LNCaP clone FGC (cell line): ENCODE measurements at regions not wholly inside any gene's neighbourhood (a gene's known extent, or its start where the extent isn't known, plus 50 kb on each side); places are given as distances from the start of the nearest gene placed in this dataset.
"Not testable (repeated sequence)": the region's sequence is repeated elsewhere in the genome, so short reads cannot be mapped to it uniquely, and the experiment has no call there.

Experiments
- DNase-seq: peaks from one replicate; pipeline ENCODE4 v3.0.0-alpha.2; 2011; ENCODE audit warnings: low read depth
- H3K4me3 ChIP-seq: 2 replicates; pipeline ENCODE4 v1.5.1; 2011; ENCODE audit warnings: mild to moderate bottlenecking, low read depth, low read length, control low read depth
- TF ChIP-seq, protein P1 (sequence below): IDR thresholded peaks from 2 replicates; pipeline ENCODE4 v1.5.1; 2012; ENCODE audit warnings: mild to moderate bottlenecking; ENCODE audit not compliant: control insufficient read depth, insufficient read depth; ENCODE audit errors: extremely low read depth

- not testable (repeated sequence) for H3K4me3 ChIP-seq, DNase-seq
These were observed 89.8 kb downstream of the DNAAF6 start for GRCh38 chrX:107296184-107296583.

DNA sequence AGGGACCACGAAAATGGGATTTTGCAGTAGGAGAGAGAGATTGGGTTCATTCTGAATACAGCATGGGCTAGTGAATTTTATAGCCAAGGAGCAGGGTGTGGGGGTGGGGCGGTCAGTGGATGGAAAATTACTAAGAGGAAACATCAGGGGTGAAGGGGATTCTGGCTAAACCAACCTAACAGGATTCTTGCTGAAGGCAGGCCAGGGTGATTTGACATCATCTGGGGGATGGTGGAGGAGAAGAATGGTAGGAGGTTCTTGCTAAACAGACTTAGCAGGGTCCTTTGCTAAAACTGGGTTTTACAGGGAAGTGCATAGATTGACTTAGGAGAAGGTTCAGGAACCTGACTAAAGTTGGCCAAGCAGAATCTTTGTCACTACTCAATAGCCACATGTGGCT lies 91.9 kb downstream of the DNAAF6 start:
- no peak overlapping the region for H3K4me3 ChIP-seq
- DNase-seq, result no peak
- TF ChIP-seq, protein P1, sequence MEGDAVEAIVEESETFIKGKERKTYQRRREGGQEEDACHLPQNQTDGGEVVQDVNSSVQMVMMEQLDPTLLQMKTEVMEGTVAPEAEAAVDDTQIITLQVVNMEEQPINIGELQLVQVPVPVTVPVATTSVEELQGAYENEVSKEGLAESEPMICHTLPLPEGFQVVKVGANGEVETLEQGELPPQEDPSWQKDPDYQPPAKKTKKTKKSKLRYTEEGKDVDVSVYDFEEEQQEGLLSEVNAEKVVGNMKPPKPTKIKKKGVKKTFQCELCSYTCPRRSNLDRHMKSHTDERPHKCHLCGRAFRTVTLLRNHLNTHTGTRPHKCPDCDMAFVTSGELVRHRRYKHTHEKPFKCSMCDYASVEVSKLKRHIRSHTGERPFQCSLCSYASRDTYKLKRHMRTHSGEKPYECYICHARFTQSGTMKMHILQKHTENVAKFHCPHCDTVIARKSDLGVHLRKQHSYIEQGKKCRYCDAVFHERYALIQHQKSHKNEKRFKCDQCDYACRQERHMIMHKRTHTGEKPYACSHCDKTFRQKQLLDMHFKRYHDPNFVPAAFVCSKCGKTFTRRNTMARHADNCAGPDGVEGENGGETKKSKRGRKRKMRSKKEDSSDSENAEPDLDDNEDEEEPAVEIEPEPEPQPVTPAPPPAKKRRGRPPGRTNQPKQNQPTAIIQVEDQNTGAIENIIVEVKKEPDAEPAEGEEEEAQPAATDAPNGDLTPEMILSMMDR, result no peak

- no peak for DNase-seq
These were observed 94.8 kb downstream of the DNAAF6 start for GRCh38 chrX:107301253-107301652.

DNA sequence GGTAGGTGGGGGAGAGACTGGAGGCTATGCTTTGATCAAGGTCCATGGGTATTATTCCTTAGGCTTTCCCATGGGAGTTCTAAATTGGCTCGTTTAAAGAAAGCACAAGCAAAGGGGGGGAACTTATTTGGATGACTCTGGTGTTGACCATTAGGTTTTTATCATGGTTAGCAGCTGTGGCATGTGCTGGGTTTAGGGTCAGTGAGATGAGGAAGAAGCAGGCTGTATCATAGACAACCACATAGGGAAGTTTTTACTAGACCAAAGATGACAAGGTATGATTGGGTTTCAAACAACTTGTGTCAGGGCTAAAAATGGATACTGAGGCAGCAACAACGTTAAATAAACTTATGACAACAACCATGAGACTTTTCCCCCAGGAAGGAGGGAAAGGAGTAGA lies 97.7 kb downstream of the DNAAF6 start:
- TF ChIP-seq, protein P1, result no peak
- no peak for DNase-seq
- no peak overlapping the region for H3K4me3 ChIP-seq

More at GRCh38 chrX:107301253-107301652, 94.8 kb downstream of the DNAAF6 start:
- TF ChIP-seq, protein P1, result no peak
- no peak overlapping the region for H3K4me3 ChIP-seq

DNA sequence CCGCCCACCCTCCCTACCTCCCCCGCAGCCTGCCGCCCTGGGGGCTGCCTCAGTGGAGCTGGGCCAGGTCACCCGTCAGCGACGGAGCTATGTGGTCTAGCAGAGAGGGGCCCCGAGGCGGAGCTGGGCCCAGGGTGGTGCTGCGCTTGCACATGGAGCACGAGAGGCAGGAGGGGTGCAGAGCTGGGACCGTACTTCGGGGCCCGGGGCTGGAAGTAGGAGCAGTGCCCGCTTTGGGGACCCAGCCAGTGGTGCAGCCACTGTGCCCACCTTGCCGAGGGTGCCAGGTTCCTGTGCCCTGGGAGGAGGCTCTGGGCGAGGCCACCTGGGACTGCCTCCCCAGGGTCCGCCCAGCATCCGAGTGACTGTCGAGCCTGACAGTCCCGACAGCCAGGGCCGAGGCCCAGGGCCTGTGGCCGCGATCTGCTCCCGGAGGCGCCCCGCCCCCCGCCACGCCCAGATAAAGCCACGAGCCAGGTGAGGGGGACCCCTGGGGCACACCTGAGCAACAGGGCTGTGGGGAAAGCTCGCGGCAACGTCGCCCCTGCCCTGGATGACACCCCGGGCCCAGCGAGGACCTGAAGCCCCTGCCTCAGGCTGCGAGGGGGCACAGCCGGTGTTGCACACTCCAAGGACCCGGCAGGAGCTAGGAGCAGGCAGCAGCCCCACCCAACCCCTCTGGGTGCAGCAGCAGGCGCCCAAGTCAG lies 117.5 kb downstream of the DNAAF6 start:
- TF ChIP-seq, protein P1, result no peak
- H3K4me3 ChIP-seq, result no peak overlapping the region
- no peak for DNase-seq

DNA sequence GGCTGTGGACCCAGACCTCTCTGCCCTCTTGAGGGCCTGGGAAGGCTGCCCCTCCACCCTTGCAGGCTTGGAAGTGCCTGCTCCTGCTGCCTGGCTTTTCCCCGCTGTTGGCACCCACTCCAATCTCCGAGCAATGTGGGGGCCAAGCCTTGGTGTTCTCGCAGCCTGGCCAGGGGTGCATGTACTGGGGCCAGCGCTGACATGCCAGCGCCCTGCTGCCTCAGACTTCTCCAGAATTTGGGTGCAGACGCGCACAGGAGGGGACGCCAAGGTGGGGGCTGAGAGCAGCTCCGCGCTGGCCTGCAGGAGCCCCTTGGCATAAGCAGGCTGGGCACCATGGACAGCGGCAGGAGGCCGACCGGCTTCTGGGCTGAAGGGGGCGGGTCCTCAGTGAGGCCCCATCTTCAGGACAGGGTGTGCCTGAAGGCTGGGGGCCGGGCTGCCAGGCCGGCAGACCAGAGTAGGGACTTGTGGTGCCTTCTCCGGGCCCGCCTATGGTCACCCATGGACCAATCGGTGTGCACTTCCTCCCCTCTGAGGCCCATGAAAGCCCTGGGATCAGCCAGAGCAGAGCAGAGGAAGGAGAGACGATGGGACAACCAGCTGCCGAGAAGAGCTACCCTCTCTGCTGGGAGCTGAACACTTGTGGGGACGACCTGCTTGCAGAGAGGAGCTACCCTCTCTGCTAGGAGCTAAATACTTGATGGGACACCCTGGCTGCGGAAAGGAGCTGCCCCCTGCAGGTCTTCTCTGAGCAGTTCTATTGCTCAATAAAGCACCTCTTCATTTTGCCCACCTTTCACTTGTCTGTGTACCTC lies 118.3 kb downstream of the DNAAF6 start:
- DNase-seq, result no peak
- TF ChIP-seq, protein P1, result no peak
- H3K4me3 ChIP-seq, result no peak overlapping the region

DNA sequence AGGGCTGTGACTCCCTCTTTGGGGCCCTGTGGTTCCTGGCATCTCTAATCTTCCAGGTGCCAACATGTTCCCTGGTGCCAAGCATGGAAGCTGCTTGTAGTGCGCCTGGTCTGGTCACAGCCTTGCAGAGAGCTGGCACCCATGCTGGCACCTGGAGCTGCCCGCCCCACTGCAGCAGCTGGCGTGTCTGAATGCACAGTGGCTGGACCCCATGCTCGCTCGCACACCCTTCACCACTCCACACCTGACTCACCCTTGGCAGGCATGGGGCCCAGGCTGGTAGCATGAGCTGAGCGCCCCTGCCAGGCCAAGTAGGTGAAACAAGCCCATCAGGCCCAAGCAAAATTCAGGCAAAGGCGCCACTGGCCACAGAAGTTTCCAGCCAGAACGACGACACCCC lies 119.1 kb downstream of the DNAAF6 start:
- H3K4me3 ChIP-seq, result no peak overlapping the region
- TF ChIP-seq, protein P1, result no peak
- DNase-seq, result no peak
